Myocyte (in vitro differentiated cells): ENCODE measurements at regions not wholly inside any gene's neighbourhood (a gene's known extent, or its start where the extent isn't known, plus 50 kb on each side); places are given as distances from the start of the nearest gene placed in this dataset.

ENCODE experiments used
- DNase-seq: peaks from one replicate; pipeline ENCODE4 v3.0.0-alpha.2; 2012; ENCODE audit warnings: low read depth

GRCh38 chr12:115404761-115405470 lies 720.9 kb upstream of the TBX3 start:
- DNase-seq = no peak

GRCh38 chr12:115403689-115404088 lies 719.7 kb upstream of the TBX3 start:
- no peak for DNase-seq

- no peak for DNase-seq
Measured at GRCh38 chr12:115403253-115403652, 719.3 kb upstream of the TBX3 start.

GRCh38 chr12:115402443-115403180 lies 718.6 kb upstream of the TBX3 start:
- DNase-seq = no peak

- no peak for DNase-seq
Measured at GRCh38 chr12:115401761-115402160, 717.8 kb upstream of the TBX3 start.

- DNase-seq = no peak
Measured at GRCh38 chr12:115400011-115400410, 716.0 kb upstream of the TBX3 start.

GRCh38 chr12:115398311-115398781 lies 714.4 kb upstream of the TBX3 start:
- no peak for DNase-seq

GRCh38 chr12:115396567-115396966 lies 712.6 kb upstream of the TBX3 start:
- no peak for DNase-seq

- DNase-seq = peak; percentile 0
Measured at GRCh38 chr12:115394496-115395220, 710.7 kb upstream of the TBX3 start.

- DNase-seq = no peak
Measured at GRCh38 chr12:115388139-115388538, 704.2 kb upstream of the TBX3 start.

GRCh38 chr12:115387467-115387901 lies 703.5 kb upstream of the TBX3 start:
- DNase-seq = no peak

GRCh38 chr12:115386946-115387345 lies 703.0 kb upstream of the TBX3 start:
- DNase-seq = no peak

GRCh38 chr12:115385141-115385540 lies 701.2 kb upstream of the TBX3 start:
- DNase-seq = no peak

GRCh38 chr12:115384391-115384790 lies 700.4 kb upstream of the TBX3 start:
- DNase-seq = no peak

- DNase-seq = no peak
Measured at GRCh38 chr12:115383668-115384067, 699.7 kb upstream of the TBX3 start.

- DNase-seq = no peak
Measured at GRCh38 chr12:115382681-115383080, 698.7 kb upstream of the TBX3 start.

GRCh38 chr12:115380546-115381120 lies 696.7 kb upstream of the TBX3 start:
- no peak for DNase-seq

- no peak for DNase-seq
Measured at GRCh38 chr12:115378291-115378690, 694.3 kb upstream of the TBX3 start.

GRCh38 chr12:115377779-115378178 lies 693.8 kb upstream of the TBX3 start:
- no peak for DNase-seq

GRCh38 chr12:115377230-115377629 lies 693.3 kb upstream of the TBX3 start:
- no peak for DNase-seq

GRCh38 chr12:115375186-115375991 lies 691.4 kb upstream of the TBX3 start:
- DNase-seq = peak; percentile 0
